Bone marrow (tissue), 2 donors: ENCODE measurements at regions not wholly inside any gene's neighbourhood (a gene's known extent, or its start where the extent isn't known, plus 50 kb on each side); places are given as distances from the start of the nearest gene placed in this dataset.
"Not testable (repeated sequence)": the region's sequence is repeated elsewhere in the genome, so short reads cannot be mapped to it uniquely, and the experiment has no call there.

ENCODE experiments used
- DNase-seq, 2 donors: peaks; one replicate each; lab custom pipeline; 2025; lab: John Stamatoyannopoulos, UW

DNA sequence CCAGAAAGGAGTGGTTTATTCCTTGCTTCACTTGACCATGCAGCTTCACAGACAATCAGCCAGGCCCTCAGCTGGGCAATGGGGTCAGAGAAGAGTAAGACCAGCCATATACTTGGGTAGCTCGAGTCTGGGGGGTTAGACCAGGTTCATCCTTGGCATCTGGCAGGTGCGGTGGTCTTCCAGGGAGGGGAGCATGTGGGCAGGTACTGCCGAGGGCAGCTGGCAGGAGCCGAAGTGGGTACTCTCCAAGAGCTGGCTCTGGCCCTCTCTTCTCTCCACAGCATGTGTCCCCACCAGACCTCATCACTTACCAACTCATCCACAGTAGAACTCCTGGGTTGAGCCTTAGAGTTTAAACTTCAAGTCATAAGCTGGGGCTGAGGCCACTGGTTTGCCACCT is 156.8 kb downstream of the FOXD2 start:
- DNase-seq, result no peak

DNA sequence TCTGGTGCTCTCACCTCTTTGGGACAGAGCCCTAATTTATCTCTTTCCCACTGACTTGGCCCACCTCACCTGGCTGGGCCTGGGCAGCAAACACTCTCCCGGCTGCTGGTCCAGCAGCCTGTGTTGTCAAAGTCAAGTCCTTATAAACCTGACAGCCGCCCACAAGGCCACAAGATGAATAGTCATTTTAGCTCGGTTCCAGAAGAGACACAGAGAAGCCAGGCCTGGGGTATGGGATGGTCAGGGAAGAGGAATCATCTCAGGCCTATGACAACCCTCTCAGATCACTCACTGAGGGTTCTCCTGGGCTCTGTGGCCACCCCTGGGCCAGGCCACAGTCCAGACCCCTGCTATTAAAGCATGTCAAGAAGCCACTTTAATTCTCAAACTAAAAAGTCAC is 158.5 kb downstream of the FOXD2 start:
- no peak for DNase-seq

- DNase-seq, result no peak
Measured at GRCh38 chr1:47598357-47598756, 160.5 kb downstream of the FOXD2 start.

- DNase-seq, result no peak
Measured at GRCh38 chr1:47599777-47600176, 161.9 kb downstream of the FOXD2 start.

DNA sequence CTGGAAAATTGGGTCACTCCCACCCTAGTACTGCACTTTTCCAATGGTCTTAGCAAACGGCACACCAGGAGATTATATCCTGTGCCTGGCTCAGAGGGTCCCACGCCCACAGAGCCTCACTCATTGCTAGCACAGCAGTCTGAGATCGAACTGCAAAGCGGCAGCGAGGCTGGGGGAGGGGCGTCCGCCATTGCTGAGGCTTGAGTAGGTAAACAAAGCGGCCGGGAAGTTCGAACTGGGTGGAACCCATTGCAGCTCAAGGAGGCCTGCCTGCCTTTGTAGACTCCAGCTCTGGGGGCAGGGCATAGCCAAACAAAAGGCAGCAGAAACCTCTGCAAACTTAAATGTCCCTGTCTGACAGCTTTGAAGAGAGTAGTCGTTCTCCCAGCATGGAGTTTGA is 164.6 kb downstream of the FOXD2 start:
- DNase-seq, result not testable (repeated sequence)

- DNase-seq, result not testable (repeated sequence)
Measured at GRCh38 chr1:47604869-47605268, 167.0 kb downstream of the FOXD2 start.

DNA sequence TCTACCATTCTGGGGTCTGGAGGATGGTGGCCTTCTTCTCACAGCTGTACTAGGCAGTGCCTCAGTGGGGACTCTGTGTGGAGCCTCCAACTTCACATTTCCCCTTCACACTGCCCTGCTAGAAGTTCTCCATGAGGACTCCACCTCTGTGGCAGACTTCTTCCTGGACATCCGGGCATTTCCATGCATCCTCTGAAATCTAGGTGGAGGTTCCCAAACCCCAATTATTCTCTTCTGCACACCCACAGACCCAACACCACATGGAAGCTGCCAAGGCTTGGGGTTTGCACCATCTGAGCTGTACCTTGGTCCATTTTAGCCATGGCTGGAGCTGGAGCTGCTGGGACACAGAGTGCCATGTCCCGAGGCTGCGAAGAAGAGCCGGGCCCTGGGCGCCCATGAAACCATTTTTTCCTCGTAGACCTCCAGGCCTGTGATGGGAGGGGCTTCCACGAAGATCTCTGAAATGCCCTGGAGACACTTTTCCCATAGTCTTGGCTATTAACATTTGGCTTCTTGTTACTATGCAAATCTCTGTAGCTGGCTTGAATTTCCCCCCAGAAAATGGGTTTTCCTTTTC is 170.5 kb downstream of the FOXD2 start:
- DNase-seq, result no peak

GRCh38 chr1:47611992-47612391 is 174.1 kb downstream of the FOXD2 start:
- no peak for DNase-seq

DNA sequence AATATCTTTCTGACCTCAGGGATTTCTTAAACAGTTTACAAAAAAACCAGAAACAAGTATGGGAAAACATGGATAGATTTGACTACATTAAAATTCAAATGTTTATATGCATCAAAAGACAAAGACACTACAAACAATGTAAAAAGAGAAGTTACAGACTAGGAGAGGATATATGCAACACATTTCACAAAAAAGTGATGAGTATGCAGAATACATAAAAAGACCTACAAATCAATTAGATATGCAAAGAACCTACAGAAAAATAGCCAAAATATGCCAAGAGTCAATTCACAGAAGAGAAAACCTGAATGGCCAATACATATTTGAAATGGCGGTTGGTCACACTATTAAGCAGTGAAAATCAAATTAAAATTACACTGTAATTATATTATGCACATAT is 175.0 kb downstream of the FOXD2 start:
- DNase-seq, result no peak

GRCh38 chr1:47616036-47616435 is 178.2 kb downstream of the FOXD2 start:
- DNase-seq, result no peak

DNA sequence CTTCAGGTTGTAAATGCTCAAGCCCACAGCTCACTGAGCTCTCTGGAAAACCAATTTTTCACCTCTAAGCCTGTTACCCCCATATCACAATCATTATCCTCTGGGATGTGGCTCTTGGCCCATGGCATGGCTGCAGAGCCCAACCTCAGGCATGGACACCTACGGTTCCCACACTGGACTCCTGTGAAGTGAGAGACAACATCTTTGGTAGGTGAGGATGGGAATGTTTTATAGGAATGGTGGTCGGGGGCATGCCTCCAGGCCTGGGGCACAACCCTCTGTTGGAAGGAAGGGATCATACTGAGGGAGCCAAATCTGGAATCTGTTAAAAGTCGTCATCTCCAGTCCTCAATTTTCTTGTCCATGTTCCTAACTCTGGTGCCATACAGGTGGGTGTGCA is 179.1 kb downstream of the FOXD2 start:
- no peak for DNase-seq

DNA sequence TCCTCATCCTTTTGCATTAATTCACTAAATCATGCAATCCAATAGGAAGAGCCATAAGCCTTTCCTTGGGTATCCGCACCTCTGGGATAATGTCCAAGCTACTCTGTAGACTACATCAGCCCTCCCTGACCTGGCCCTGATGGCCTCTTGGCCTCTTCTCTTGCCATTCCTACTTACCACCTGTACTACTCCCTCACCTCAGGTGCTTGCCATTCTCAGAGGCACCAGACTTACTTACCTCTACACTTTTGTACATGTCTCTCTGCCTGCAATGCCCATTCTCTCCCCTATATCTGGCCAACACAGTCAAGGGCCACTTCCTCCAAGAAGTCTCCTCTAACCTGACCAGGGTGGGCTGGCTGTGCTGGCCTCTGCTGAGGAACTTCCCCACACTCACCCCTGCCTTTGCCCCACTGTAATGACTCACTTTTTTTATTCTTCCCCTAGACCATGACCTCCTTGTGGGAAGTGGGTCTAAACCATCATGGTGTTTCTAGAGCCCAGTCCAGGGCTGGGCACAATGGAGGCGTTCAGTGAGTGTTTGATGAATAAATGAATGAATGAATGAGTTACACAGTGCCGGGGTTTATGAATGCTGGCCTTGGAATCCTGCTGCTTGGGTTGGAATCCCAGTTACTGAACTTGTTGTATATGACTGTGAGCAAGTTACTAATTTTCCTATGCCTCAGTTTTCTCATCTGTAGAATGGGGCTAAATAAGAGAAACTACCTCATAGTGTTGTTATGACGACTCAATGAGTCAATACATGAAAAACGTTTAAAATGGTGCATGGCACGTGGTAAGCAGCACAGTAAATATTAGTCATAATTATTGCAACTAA is 179.8 kb downstream of the FOXD2 start:
- DNase-seq, result no peak

- no peak for DNase-seq
Measured at GRCh38 chr1:47618222-47618720, 180.4 kb downstream of the FOXD2 start.

DNA sequence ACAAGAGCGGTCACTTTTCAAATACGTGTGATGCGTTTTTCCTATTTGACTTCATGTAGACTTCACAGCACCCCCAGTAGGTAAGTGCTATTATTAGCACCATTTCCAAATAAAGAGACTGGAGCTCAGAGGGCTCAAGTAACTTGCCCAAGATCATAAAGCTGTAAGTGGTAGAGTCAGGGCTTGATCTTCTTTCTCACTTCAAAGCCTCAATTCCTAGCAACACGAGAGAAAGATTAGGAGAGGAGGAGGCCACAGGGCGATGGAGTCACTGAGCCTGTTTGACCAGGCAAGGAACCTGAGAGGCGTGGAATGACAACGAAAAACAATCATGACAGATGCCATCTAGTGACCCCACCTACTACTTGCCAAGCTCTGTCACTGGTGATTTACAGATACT is 181.0 kb downstream of the FOXD2 start:
- DNase-seq, result no peak

DNA sequence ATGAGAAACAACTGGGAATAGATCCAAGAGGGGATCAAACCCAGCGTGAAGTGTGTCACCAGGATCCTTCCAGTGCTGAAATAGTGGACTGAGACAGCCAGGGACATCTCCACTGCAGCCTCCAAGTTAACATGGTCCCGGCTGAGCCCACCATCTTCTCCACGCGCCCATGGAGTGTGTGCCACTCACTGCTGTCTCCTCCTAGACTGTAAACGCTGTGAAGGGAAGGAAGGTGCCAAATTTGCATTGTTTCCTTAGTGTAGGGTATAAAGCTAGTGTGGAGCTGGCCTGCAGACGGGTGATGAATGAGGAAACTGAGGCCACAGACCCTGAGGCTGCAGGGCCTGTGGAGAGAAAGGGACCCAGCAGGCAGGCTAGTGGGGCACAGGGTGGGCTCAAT is 183.6 kb downstream of the FOXD2 start:
- no peak for DNase-seq

DNA sequence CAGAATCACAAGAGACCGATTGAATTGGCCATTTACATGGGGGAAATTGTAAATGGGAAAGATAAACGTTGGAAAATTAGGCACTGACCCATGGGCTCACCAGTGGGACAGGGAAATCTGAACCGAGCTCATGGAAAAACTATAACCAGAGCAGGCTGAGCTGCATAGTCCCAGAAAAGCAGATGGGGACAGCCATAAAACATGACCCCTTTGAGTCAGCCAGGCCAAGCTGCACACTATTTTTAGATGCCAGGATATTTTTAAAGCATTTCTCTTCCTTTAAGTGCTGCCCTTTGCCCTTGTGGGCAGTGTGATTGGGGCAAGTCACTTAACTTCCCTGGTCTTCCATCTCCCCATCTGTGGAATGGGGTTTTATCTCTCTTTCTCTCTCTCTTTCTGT is 184.1 kb downstream of the FOXD2 start:
- no peak for DNase-seq

DNA sequence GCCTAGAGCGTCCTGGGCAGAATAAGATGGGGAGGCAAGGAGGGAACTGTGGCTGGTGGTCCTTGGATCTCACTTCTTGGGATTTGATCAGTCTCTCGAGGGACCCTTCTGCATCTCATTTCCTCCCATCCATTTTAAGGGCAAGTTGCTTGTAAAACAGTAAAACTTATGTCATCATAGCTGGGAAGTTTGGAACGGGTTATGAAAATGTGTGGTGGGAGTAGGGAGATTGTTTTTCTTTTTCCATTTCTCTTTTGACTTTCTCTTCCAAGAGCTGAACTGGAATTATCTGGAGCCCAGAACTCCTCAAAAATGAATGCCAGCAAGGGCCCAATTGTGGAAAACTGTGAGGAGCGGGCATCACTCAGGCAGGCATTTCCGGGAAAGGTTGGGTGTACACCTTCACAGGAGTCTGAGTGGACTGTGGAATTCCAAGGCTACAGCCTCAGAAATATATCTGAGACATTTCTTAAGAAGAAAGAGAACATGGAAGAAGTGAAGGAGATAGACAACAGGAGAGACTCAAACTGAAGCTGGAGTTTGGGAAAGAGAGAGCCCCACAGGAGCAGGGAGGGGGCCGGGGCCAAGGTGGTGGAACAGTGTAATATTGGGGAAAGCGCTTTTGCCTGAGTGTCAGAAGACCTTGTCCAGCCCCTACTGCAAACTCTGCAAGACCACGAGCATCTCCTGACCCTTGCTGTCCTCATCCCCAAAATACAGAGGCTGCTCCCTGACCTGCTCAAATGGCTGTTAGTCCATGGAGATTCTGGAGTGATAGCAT is 185.1 kb downstream of the FOXD2 start:
- no peak for DNase-seq

- DNase-seq, result no peak
Measured at GRCh38 chr1:47623557-47623940, 185.7 kb downstream of the FOXD2 start.

- DNase-seq, result no peak
Measured at GRCh38 chr1:47624531-47624930, 186.7 kb downstream of the FOXD2 start.

DNA sequence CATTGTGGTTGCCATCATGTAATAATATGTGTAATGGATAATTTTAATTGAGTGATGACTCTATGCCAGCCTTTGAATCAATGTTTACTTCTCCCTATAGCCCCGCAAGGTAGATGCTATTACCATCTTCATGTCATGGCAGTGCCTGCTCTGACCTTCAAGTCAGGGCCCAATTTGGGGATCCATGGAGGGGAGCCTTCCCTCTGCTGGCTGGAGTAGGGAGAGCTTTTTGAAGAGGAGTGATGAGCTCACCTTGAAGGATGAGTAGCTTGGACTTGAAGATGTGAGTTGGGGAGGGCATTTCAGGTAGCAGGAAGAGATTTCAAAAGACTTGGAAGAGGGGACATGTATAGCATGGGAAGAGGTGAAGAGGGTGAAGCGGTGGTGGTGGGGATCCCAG is 189.2 kb downstream of the FOXD2 start:
- DNase-seq, result no peak

DNA sequence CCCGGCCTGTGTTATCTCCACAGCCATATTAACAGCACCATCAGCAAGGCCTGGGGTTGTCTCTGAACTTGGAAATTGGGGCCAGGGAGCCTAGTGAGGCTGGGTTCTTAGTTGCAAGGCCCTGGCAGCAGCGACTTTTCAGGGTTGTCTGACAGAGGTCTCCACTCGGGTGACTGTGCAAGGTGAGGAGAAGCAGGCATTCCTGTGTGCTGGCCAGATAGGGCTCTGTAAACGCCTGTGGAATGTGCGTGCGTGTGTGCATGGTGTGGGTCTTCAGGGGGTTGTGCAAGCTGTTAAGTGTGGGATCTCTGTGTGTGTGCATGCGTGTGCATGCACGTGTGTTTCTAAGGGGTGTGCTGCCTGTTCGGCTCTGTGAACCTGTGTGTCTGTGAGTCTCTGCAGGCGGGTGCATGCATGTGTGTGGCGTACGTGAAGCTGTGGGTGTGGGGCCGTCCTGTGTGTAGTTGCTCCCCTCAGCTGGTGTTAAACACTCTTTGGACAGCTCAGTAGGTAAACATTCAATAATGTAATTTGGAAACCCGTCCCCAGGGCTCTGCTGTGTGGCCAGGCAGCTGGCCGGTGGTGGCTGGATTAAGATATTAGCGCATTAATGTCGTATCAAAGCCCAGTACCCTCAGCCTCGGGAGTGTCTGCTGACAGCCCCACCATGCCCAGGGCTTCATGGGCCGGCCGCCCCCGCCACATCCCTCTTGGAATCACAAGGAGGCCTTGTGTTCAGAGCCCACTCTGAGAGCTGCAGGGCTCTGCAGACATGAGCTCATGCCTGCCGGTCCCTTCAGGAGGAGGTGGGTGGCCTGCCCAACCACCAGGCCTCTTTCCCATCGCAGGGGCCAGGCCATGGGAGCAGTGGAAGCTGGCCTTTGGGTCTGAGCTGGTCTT is 189.9 kb downstream of the FOXD2 start:
- DNase-seq, result no peak

DNA sequence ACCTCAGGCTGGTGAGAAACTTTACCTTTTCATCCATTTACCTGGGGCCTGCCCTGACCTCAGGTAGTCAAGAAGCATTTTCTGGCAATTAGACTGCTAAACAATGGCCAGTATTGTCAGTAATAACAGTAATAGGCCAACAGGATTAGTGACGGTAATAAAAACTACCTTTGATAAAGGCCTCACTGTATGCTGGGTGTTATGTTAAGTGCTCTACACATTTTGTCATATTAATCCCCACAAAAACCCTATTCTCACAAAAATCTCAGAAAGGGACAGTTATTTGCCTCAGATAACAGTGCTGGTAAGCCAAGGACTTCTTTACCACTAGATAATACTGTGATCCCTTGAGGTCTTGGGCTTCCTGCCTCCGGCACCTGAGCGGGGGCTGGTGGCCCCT is 191.4 kb downstream of the FOXD2 start:
- no peak for DNase-seq
